ENCODE measurements at regions not wholly inside any gene's neighbourhood (a gene's known extent, or its start where the extent isn't known, plus 50 kb on each side); places are given as distances from the start of the nearest gene placed in this dataset.

DNA sequence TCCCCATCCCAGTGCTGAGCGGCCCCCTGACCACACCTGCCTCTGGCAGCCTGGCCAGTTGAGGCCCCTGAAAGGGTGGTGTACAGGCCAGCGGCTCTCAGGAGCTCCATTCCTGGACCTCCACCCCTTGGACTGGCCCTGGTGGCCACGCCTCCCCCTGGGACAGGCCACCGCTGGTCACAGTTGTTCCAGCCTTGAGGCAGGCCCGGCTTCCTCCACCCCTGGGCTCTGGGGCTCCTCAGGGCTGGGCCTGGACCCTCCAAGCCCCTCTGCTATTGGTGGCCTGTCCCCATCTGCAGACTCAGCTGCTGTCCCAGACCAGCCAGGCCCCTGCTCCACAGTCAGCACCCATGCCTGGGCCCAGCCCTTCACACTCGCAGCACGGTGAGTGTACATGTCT is 93.2 kb upstream of the NKX1-1 start:
- H3K27me3 ChIP-seq (ENCODE audit: control insufficient read depth in 2 of 2, insufficient read depth in 2 of 2, low read length in 2 of 2) = no peaks in the 10 kb centered on the region
- no peak overlapping the region for H3K27ac ChIP-seq (ENCODE audit: insufficient read depth, low read depth, low read length)
- no peaks in the 10 kb centered on the region for H3K79me2 ChIP-seq (ENCODE audit: control insufficient read depth, insufficient read depth, low read length)
- TF ChIP-seq POLR2AphosphoS5 (IDR thresholded peaks at IDR 0.05; ENCODE audit: insufficient read depth, low read depth, low read length) = no peak
- no peak for TF ChIP-seq JUN (IDR thresholded peaks at IDR 0.05; ENCODE audit: borderline replicate concordance, insufficient read depth, insufficient read length, low read depth)
- TF ChIP-seq EZH2 (IDR thresholded peaks at IDR 0.05; ENCODE audit: borderline replicate concordance, low read depth, low read length, severe bottlenecking) = no peak
- ChIA-PET POLR2A (no interaction called here), CTCF (interaction anchor here (1.7 kb wide), 1 partner anchor 14 kb away, joined by 5 read pairs; no protein-coding TSS in a partner anchor)
- dilution Hi-C loops (cut with MboI; ENCODE audit: extremely low pct_ligation_motif_present, low sequenced_read_pairs) = no loop called here
- DNase-seq (ENCODE audit: low read depth, low spot score) (no peak), FAIRE-seq (no peak)
- H3K4me1 ChIP-seq (ENCODE audit: control insufficient read depth, extremely low read depth, insufficient read depth, low read length) = no peaks in the 10 kb centered on the region
- H3K4me2 ChIP-seq (ENCODE audit: insufficient read depth, low read length) = no peak overlapping the region
- intact Hi-C loops (cut with micrococcal nuclease) = no loop called here
- H2AFZ ChIP-seq (ENCODE audit: low read depth, low read length) = no peak overlapping the region
- no peak overlapping the region for H3K4me3 ChIP-seq (replicated peaks in 1 of 3; ENCODE audit: insufficient read depth in 1 of 3, low read depth in 1 of 3, low read length in 3 of 3)
- H3K36me3 ChIP-seq (ENCODE audit: control insufficient read depth in 2 of 2, extremely low read depth in 1 of 2, insufficient read depth in 2 of 2, low read length in 2 of 2) = no peaks in the 10 kb centered on the region
- BruUV-seq (replicated peaks) = no TSS peak
- H3K9me1 ChIP-seq (replicated peaks; ENCODE audit: control insufficient read depth, extremely low read depth, insufficient read depth, low read length) = no peaks in the 10 kb centered on the region
- no peaks in the 10 kb centered on the region for H4K20me1 ChIP-seq (replicated peaks; ENCODE audit: control insufficient read depth, extremely low read depth, insufficient read depth, low read length)
- H3K9ac ChIP-seq (replicated peaks; ENCODE audit: extremely low read depth, insufficient read depth, low read length) = no peak overlapping the region
- H3K9me3 ChIP-seq (replicated peaks; ENCODE audit: control insufficient read depth, insufficient read depth, low read length) = no peaks in the 10 kb centered on the region

DNA sequence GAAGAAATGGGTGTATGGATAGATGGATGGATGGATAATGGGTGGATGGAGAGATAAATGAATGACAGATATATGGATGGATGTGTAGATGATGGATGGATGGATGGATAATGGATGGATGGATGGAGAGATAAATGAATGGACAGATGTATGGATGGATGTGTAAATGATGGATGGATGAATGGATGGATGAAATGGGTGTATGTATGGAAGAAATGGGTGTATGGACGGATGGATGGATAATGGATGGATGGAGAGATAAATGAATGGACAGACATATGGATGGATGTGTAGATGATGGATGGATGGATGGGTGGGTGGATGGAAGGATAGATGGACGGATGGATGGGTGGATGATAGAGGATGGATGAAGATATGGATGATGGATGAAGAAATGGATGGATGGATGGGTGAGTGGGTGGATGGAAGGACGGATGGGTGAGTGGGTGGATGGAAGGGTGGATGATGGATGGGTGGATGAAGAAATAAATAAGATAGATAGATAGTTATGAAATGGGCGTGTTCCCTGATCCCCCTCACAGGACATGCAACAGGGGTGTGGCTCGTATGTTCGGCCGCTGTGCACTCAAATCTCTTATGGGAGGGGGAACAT is 91.1 kb upstream of the NKX1-1 start:
- FAIRE-seq (no peak), DNase-seq (ENCODE audit: low read depth, low spot score) (no peak)
- ChIA-PET POLR2A (no interaction called here), CTCF (no interaction called here)
- Histone ChIP-seq H3K9ac (replicated peaks; ENCODE audit: extremely low read depth, insufficient read depth, low read length) (no peak overlapping the region), H3K9me1 (replicated peaks; ENCODE audit: control insufficient read depth, extremely low read depth, insufficient read depth, low read length) (no peaks in the 10 kb centered on the region), H3K4me2 (ENCODE audit: insufficient read depth, low read length) (no peak overlapping the region), H3K27me3 (ENCODE audit: control insufficient read depth in 2 of 2, insufficient read depth in 2 of 2, low read length in 2 of 2) (no peaks in the 10 kb centered on the region), H3K79me2 (ENCODE audit: control insufficient read depth, insufficient read depth, low read length) (no peaks in the 10 kb centered on the region), H4K20me1 (replicated peaks; ENCODE audit: control insufficient read depth, extremely low read depth, insufficient read depth, low read length) (no peaks in the 10 kb centered on the region), H3K36me3 (ENCODE audit: control insufficient read depth in 2 of 2, extremely low read depth in 1 of 2, insufficient read depth in 2 of 2, low read length in 2 of 2) (no peaks in the 10 kb centered on the region), H3K4me1 (ENCODE audit: control insufficient read depth, extremely low read depth, insufficient read depth, low read length) (no peaks in the 10 kb centered on the region), H3K27ac (ENCODE audit: insufficient read depth, low read depth, low read length) (no peak overlapping the region), H3K9me3 (replicated peaks; ENCODE audit: control insufficient read depth, insufficient read depth, low read length) (no peaks in the 10 kb centered on the region), H3K4me3 (replicated peaks in 1 of 3; ENCODE audit: insufficient read depth in 1 of 3, low read depth in 1 of 3, low read length in 3 of 3) (no peak overlapping the region), H2AFZ (ENCODE audit: low read depth, low read length) (no peak overlapping the region)
- TF ChIP-seq POLR2AphosphoS5 (IDR thresholded peaks at IDR 0.05; ENCODE audit: insufficient read depth, low read depth, low read length) = no peak
- no peak for TF ChIP-seq EZH2 (IDR thresholded peaks at IDR 0.05; ENCODE audit: borderline replicate concordance, low read depth, low read length, severe bottlenecking)
- TF ChIP-seq GATA2 (IDR thresholded peaks at IDR 0.05; ENCODE audit: insufficient read depth, insufficient read length, low read depth, low read length) = no peak
- TF ChIP-seq JUN (IDR thresholded peaks at IDR 0.05; ENCODE audit: borderline replicate concordance, insufficient read depth, insufficient read length, low read depth) = no peak
- TF ChIP-seq, protein P1, sequence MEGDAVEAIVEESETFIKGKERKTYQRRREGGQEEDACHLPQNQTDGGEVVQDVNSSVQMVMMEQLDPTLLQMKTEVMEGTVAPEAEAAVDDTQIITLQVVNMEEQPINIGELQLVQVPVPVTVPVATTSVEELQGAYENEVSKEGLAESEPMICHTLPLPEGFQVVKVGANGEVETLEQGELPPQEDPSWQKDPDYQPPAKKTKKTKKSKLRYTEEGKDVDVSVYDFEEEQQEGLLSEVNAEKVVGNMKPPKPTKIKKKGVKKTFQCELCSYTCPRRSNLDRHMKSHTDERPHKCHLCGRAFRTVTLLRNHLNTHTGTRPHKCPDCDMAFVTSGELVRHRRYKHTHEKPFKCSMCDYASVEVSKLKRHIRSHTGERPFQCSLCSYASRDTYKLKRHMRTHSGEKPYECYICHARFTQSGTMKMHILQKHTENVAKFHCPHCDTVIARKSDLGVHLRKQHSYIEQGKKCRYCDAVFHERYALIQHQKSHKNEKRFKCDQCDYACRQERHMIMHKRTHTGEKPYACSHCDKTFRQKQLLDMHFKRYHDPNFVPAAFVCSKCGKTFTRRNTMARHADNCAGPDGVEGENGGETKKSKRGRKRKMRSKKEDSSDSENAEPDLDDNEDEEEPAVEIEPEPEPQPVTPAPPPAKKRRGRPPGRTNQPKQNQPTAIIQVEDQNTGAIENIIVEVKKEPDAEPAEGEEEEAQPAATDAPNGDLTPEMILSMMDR (IDR thresholded peaks at IDR 0.05; ENCODE audit: extremely low read depth in 1 of 2, insufficient read depth in 1 of 2, low read depth in 1 of 2, low read length in 2 of 2) = no peak
- TF ChIP-seq MYC (IDR thresholded peaks at IDR 0.05; ENCODE audit: low read depth, low read length) = no peak
- TF ChIP-seq FOS (IDR thresholded peaks at IDR 0.05; ENCODE audit: borderline replicate concordance, insufficient read depth, low read length) = no peak
- TF ChIP-seq, protein P2, sequence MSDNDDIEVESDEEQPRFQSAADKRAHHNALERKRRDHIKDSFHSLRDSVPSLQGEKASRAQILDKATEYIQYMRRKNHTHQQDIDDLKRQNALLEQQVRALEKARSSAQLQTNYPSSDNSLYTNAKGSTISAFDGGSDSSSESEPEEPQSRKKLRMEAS (IDR thresholded peaks at IDR 0.05; ENCODE audit: insufficient read depth, insufficient read length) = no peak
- intact Hi-C loops (cut with micrococcal nuclease) (no loop called here), dilution Hi-C loops (cut with MboI; ENCODE audit: extremely low pct_ligation_motif_present, low sequenced_read_pairs) (no loop called here)
- no TSS peak for BruUV-seq (replicated peaks)

Data from endothelial cell of umbilical vein (primary cell).